Adrenal gland (tissue), 5 donors: ENCODE measurements at regions not wholly inside any gene's neighbourhood (a gene's known extent, or its start where the extent isn't known, plus 50 kb on each side); places are given as distances from the start of the nearest gene placed in this dataset.

Source experiments
- CTCF ChIP-seq, 6 experiments: fragments of 450-650 bp in 4 of 6; fragments of 200-600 bp in 2 of 6; sonication (generic) in 1 of 6; IDR thresholded peaks; 1 replicate in 5 of 6; 2 replicates in 1 of 6; pipeline versions ENCODE4 v1.5.1 to v1.8.0; 2016 to 2021; ENCODE audit warnings: antibody characterized with exemption in 6 of 6, mild to moderate bottlenecking in 2 of 6, moderate library complexity in 1 of 6
- POLR2A ChIP-seq, 2 donors: fragments of 450-650 bp; IDR thresholded peaks; one replicate each; pipeline ENCODE4 v1.6.1; 2017; ENCODE audit warnings: antibody characterized with exemption in 2 of 2, mild to moderate bottlenecking in 2 of 2, moderate library complexity in 1 of 2
- donor health status: DM: no; HTN: no; CAD: no.

DNA sequence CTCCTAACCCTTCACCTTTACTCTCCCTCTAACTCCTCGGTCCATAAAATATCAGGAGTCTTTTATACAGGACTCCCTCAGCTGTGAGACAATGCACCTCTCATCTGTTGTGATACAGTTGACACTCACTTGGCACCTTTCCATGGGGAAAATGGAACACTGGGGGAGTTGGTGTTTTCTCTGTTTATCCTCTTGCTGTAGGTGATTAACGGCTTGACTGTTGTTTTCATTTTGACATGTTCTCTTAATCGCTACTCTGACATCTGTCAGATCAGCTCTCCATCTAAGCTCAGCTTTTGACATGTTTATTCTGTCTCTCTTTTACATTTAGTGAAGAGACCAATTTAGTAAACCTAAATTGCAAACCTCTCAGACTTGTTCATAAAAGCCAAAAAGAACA is 604.8 kb downstream of the TRAM1L1 start:
- TF ChIP-seq CTCF (IDR thresholded peaks at IDR 0.05) (no peak), POLR2A (IDR thresholded peaks at IDR 0.05) (no peak)
